IPS-20b (cell line): ENCODE measurements at regions not wholly inside any gene's neighbourhood (a gene's known extent, or its start where the extent isn't known, plus 50 kb on each side); places are given as distances from the start of the nearest gene placed in this dataset.

Source experiments
- H3K27ac ChIP-seq: one replicate; pipeline ENCODE4 v1.5.1; 2013; ENCODE audit warnings: low read length
- H3K27me3 ChIP-seq: 2 replicates; pipeline ENCODE4 v1.6.1; 2013; ENCODE audit warnings: mild to moderate bottlenecking, low read length, inconsistent platforms; ENCODE audit not compliant: insufficient read depth
- H3K36me3 ChIP-seq: 2 replicates; pipeline ENCODE4 v1.6.1; 2013; ENCODE audit warnings: low read depth, mild to moderate bottlenecking, inconsistent platforms, low read length, moderate library complexity; ENCODE audit not compliant: insufficient read depth
- H3K4me1 ChIP-seq: 2 replicates; pipeline ENCODE4 v1.6.1; 2013; ENCODE audit warnings: mild to moderate bottlenecking, control low read depth, inconsistent platforms, low read length, moderate library complexity; ENCODE audit not compliant: insufficient read depth
- H3K4me3 ChIP-seq: 2 replicates; pipeline ENCODE4 v1.5.1; 2013; ENCODE audit warnings: mild to moderate bottlenecking, low read length, inconsistent platforms
- H3K9ac ChIP-seq: 2 replicates; pipeline ENCODE4 v1.6.1; 2013; ENCODE audit warnings: low read depth, mild to moderate bottlenecking, inconsistent platforms, low read length, moderate library complexity
- H3K9me3 ChIP-seq: 2 replicates; pipeline ENCODE4 v1.6.1; 2013; ENCODE audit warnings: mild to moderate bottlenecking, low read depth, low read length, inconsistent platforms; ENCODE audit not compliant: insufficient read depth

- no peaks in the 10 kb centered on the region for H3K36me3 ChIP-seq
- H3K4me3 ChIP-seq, result no peak overlapping the region
- H3K4me1 ChIP-seq, result no peaks in the 10 kb centered on the region
- no peaks in the 10 kb centered on the region for H3K9me3 ChIP-seq
- no peak overlapping the region for H3K27ac ChIP-seq
- H3K27me3 ChIP-seq, result no peaks in the 10 kb centered on the region
- no peak overlapping the region for H3K9ac ChIP-seq
Measured at GRCh38 chr9:102842423-102842822, 152.7 kb upstream of the CYLC2 start.

- Histone ChIP-seq H3K27ac (no peak overlapping the region), H3K27me3 (no peaks in the 10 kb centered on the region), H3K4me1 (no peaks in the 10 kb centered on the region), H3K9ac (no peak overlapping the region), H3K9me3 (no peaks in the 10 kb centered on the region), H3K36me3 (no peaks in the 10 kb centered on the region), H3K4me3 (no peak overlapping the region)
Measured at GRCh38 chr9:102841376-102841775, 153.8 kb upstream of the CYLC2 start.

- no peak overlapping the region for H3K27ac ChIP-seq
- no peak overlapping the region for H3K4me3 ChIP-seq
- no peaks in the 10 kb centered on the region for H3K36me3 ChIP-seq
- no peak overlapping the region for H3K9ac ChIP-seq
- H3K27me3 ChIP-seq, result no peaks in the 10 kb centered on the region
- H3K4me1 ChIP-seq, result no peaks in the 10 kb centered on the region; the same call in 1 of the 2 replicates
- no peaks in the 10 kb centered on the region for H3K9me3 ChIP-seq
Measured at GRCh38 chr9:102840335-102840734, 154.8 kb upstream of the CYLC2 start.

DNA sequence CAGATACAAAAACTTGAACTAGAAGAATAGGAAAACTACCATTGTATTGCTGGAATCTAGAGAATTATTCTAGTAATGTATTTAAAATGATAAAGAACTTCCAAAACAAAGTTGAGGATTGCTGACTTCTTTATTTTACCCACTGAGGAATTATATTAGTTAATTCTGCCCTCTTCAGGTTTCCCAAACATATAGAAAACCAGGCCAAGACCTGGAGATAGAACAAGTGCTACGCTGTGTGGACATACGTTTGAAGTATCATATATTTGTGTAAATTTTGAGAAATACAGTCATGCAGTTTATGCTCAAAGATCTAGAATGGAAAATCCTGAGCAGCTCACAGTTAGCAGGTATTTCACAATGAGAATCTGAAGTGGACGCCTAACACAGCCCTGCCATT lies 162.3 kb upstream of the CYLC2 start:
- Histone ChIP-seq H3K36me3 (no peaks in the 10 kb centered on the region), H3K9me3 (no peaks in the 10 kb centered on the region)

DNA sequence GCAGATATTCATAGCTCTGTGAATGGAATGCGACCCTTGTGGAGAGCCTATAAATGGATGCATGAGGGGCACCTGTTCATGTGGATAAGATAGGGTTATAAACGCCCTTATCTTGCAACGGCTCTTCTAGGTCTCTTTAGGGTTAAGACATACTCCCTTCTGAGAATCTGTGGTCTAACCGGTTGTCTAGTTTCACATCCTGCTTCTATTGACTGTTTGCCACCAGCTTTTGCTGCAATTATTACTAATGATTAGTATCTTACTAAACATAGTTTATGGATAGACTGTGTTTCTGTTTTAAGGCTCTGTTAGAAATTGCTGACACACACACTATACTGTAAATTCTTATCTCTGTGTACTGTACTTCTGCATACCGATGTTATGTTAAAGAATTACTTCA lies 198.9 kb upstream of the CYLC2 start:
- Histone ChIP-seq H3K27me3 (no peaks in the 10 kb centered on the region), H3K4me1 (no peaks in the 10 kb centered on the region), H3K9me3 (no peaks in the 10 kb centered on the region), H3K36me3 (no peaks in the 10 kb centered on the region), H3K27ac (no peak overlapping the region), H3K9ac (no peak overlapping the region), H3K4me3 (no peak overlapping the region)

More for the DNA sequence above, 162.3 kb upstream of the CYLC2 start:
- Histone ChIP-seq H3K27me3 (no peaks in the 10 kb centered on the region), H3K27ac (no peak overlapping the region), H3K9ac (no peak overlapping the region), H3K4me3 (no peak overlapping the region), H3K4me1 (no peaks in the 10 kb centered on the region; the same call in 1 of the 2 replicates)

GRCh38 chr9:102795532-102795931 lies 199.6 kb upstream of the CYLC2 start:
- Histone ChIP-seq H3K36me3 (no peaks in the 10 kb centered on the region), H3K4me3 (no peak overlapping the region), H3K9me3 (no peaks in the 10 kb centered on the region), H3K4me1 (no peaks in the 10 kb centered on the region), H3K27me3 (no peaks in the 10 kb centered on the region), H3K27ac (no peak overlapping the region), H3K9ac (no peak overlapping the region)

- H3K4me3 ChIP-seq, result no peak overlapping the region
- H3K4me1 ChIP-seq, result no peaks in the 10 kb centered on the region
- no peaks in the 10 kb centered on the region for H3K9me3 ChIP-seq
- no peak overlapping the region for H3K27ac ChIP-seq
- H3K9ac ChIP-seq, result no peak overlapping the region
- H3K36me3 ChIP-seq, result no peaks in the 10 kb centered on the region
- no peaks in the 10 kb centered on the region for H3K27me3 ChIP-seq
Measured at GRCh38 chr9:102779356-102779755, 215.8 kb upstream of the CYLC2 start.

DNA sequence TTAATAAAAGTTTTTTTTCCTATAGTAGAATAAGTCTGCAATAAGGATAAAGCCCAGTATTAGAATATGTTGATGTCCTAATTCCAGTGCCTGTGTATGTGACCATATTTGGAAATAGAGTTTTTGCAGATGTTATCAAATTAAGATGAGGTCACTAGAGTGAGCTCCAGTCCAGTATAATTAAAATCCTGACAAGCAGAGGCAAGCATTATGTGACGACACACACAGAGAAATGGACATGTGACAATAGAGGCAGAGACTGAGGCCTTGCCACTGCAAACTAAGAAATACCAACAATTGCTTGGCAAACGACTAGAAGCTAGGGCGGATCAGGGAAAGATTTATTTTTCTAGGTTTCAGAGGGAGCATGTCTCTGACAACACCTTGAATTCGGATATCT lies 216.4 kb upstream of the CYLC2 start:
- Histone ChIP-seq H3K27ac (no peak overlapping the region), H3K27me3 (no peaks in the 10 kb centered on the region), H3K9me3 (no peaks in the 10 kb centered on the region), H3K36me3 (no peaks in the 10 kb centered on the region), H3K4me3 (no peak overlapping the region), H3K9ac (no peak overlapping the region), H3K4me1 (no peaks in the 10 kb centered on the region)

DNA sequence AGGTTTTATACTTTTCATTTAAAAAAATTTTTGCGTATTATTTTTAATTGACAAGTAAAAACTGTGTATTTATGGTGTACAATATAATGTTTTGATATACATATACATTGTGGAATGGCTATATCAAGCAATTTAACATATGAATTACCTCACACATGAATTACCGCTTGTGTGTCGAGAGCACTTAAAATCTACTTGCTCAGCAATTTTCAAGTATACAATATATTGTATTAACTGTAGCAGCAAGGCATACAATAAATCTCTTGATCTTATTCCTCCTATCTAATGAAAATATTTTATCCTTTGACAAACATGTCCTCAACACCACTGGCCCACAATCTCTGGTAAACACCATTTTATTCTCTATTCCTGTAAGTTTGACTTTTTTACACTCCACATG lies 224.4 kb upstream of the CYLC2 start:
- Histone ChIP-seq H3K36me3 (no peaks in the 10 kb centered on the region), H3K27ac (no peak overlapping the region), H3K4me3 (no peak overlapping the region), H3K4me1 (no peaks in the 10 kb centered on the region), H3K9me3 (no peaks in the 10 kb centered on the region), H3K27me3 (no peaks in the 10 kb centered on the region), H3K9ac (no peak overlapping the region)

DNA sequence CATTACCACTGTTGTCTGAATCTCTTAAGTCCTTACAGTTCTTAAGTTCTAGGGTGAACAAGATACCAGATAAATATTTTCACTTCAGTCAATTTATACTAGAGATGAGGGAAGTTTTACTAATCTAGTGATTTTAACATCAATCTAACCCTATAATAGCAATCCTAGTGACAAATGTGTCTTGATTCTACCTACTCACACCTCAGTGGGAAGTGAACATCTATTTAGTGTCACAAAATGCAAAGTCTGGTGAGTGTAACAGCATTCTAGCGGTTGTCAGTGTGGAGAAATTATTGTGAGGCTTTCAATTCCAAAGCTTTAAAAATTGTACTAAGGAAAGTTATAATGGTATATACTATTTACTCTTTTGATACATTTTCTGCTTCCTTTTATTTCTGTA lies 225.8 kb upstream of the CYLC2 start:
- Histone ChIP-seq H3K4me3 (no peak overlapping the region), H3K27me3 (no peaks in the 10 kb centered on the region), H3K9me3 (no peaks in the 10 kb centered on the region), H3K27ac (no peak overlapping the region), H3K9ac (no peak overlapping the region), H3K4me1 (no peaks in the 10 kb centered on the region; the same call in 1 of the 2 replicates), H3K36me3 (no peaks in the 10 kb centered on the region)

DNA sequence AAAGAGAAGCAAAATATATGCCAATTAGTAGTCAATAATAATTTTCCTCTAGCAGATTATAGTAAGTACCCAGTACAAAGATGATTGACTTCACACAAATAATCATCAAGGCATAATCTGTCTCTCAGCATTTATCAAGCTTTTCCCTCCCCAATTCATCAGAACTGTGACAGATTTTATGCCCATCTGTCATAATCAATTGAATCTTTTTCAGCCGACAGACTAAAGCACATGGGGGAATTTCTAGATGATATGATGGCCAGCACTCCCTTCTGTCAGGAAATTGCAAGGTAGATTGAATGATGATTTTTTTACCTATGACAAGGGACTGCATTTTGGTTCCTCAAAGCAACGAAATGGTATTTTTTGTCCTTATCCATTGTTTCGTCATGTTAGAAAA lies 227.1 kb upstream of the CYLC2 start:
- no peaks in the 10 kb centered on the region for H3K36me3 ChIP-seq
- no peak overlapping the region for H3K9ac ChIP-seq
- no peaks in the 10 kb centered on the region for H3K9me3 ChIP-seq
- no peak overlapping the region for H3K4me3 ChIP-seq
- no peak overlapping the region for H3K27ac ChIP-seq
- no peaks in the 10 kb centered on the region for H3K27me3 ChIP-seq
- H3K4me1 ChIP-seq, result no peaks in the 10 kb centered on the region; the same call in 1 of the 2 replicates

GRCh38 chr9:102767076-102767475 lies 228.1 kb upstream of the CYLC2 start:
- Histone ChIP-seq H3K27ac (no peak overlapping the region), H3K4me1 (no peaks in the 10 kb centered on the region; the same call in 1 of the 2 replicates), H3K9ac (no peak overlapping the region), H3K4me3 (no peak overlapping the region), H3K36me3 (no peaks in the 10 kb centered on the region), H3K27me3 (no peaks in the 10 kb centered on the region), H3K9me3 (no peaks in the 10 kb centered on the region)

GRCh38 chr9:102740578-102740977 lies 254.6 kb upstream of the CYLC2 start:
- H3K27ac ChIP-seq, result no peak overlapping the region
- no peaks in the 10 kb centered on the region for H3K4me1 ChIP-seq
- H3K9me3 ChIP-seq, result no peaks in the 10 kb centered on the region
- no peaks in the 10 kb centered on the region for H3K27me3 ChIP-seq
- H3K4me3 ChIP-seq, result no peak overlapping the region
- no peaks in the 10 kb centered on the region for H3K36me3 ChIP-seq
- H3K9ac ChIP-seq, result no peak overlapping the region
